Ammon's horn (tissue), 1 donor: ENCODE measurements at regions not wholly inside any gene's neighbourhood (a gene's known extent, or its start where the extent isn't known, plus 50 kb on each side); places are given as distances from the start of the nearest gene placed in this dataset.

ENCODE experiments used
- DNase-seq: peaks from one replicate; pipeline ENCODE4 v3.0.0-alpha.2; 2016; ENCODE audit warnings: low spot score

GRCh38 chr3:59446775-59447465, 397.1 kb upstream of the CFAP20DC start:
- no peak for DNase-seq

GRCh38 chr3:59444676-59445075, 394.9 kb upstream of the CFAP20DC start:
- DNase-seq, result no peak

GRCh38 chr3:59444294-59444671, 394.5 kb upstream of the CFAP20DC start:
- DNase-seq, result no peak

DNA sequence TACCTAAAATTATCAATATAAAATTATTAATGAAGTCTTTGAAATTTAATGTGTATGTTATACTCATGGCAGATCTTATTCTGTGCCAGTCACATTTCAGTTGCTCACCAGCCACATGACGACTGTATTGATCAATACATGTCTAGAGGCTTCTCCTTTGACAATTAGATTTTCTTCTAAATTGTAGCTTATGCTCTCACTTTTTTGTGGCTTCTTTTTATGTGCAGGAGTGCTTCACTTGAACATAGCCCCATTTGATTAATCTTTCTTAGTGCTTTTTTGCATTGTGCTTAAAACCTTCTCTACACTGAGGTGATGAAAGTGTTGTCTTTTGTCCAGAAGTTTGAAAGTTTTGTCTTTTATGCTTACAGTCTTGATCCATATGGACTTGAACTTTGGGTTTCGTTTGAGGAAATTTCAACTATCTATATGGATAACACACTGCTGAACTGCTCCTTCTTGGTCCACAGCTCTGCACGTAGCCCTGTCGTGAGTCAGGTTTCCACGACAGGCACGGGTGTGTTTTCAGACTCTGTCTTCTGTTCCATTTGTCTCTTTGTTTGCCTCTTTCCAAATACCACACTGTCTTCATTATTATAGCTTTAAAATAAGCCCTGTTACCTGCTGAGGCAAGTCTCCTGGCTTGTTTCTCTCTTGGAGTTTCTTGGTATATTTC, 393.9 kb upstream of the CFAP20DC start:
- no peak for DNase-seq

DNA sequence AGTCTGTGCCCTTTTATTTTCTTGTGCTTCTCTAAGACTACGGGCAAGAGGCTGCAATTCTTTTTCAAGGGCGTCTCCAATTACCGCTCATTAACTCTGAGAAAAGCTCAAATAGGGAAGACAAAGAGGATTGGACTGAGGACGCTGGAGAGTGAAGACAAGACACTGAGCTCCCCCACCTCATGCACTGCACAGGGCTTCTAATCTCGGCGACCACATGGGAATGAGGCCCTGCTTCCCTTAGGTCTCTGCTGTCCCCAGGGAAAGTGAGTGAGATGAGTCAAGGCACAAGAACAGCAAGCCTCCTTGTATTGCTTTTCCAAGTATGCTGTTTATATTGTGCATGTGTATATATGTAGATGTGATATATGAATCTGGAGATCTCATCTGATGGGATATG, 392.2 kb upstream of the CFAP20DC start:
- no peak for DNase-seq

DNA sequence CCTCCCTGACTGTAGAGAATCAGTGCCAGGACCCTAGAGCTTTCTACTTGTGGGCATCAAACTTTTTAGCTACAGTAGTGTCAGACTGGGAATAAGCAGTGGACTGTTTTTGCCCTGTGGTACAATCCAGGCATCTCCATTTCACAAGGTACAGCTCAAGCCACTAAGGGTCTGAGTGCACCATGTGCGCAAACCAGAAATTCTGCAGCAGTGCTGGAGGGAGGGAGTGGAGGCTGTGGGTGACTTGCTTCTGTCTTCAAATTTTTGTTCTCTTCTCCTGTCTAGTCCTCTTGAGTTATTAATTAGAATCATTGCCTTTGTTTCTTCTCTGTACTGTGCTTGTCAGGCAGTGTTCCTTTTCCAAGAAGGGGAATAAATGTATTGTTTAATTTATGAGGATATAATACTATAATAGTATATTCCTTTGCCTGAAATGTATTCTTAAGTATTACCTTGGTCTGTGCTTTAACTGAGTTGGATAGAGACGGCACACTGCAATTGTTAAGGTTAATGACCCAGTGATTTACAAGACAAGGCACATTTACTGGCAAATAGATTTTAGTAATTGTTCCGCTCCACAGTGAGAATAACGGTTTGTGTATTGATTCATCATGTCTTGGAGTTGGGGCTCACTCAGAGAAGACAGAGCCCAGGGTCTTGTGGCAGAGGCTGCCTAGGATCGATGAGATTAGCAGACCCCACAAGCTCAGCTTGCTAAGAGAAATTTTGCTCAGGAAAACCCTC, 390.6 kb upstream of the CFAP20DC start:
- DNase-seq, result no peak

DNA sequence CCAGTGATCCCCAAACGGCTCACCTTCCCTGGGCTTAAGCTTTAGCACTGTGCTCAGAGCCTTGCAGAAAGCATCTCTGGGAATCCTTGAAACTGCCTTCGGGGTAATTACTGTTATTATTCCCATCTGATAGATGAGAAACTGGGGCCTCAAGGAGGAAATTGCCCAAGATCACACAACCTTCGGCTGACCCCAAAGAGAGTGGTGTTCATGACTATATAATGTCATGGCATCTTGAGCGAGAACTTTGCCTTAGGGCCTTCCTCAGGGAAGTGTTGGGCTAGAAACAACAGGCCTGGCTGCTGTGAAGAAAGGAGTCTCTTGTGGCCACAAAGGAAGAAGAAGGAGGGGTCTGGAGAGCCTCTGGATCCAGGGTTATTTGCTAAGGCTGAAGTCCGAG, 388.7 kb upstream of the CFAP20DC start:
- no peak for DNase-seq

DNA sequence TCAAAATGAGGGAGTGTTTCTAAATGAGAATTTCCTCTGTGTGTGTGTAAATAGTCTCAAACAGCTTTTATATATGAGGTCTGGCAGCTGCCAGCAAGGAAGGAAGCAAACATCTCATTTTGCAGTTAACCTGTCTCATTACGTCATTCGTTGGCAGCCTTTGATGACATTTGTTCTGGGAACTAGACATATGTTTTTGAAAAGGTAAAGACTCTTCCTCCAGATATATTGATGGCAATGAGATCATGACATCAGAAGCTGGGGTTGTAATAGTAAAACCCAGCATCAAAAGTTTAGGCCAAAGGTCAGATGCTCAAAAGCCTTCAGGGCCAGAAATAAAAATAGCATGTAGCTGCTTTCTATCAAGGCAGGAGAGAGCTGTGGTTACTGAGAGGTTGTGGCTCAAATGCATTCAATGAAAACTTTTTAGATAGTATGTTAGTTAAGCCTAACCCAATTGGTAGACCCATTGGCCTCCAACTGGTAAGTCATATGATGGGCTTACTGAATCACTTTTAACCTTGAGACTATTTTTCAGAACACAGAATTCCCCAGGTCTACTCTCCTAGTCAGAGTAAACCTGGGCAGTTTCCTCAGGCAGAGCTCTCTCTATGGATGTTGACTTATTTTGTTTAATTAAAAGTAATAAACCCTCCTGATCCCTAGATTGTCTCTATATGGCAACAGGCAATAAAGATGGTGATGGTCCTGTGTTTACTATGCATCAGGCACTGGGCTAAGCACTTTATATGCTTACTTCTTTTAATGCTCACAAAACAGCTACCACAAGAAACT, 386.5 kb upstream of the CFAP20DC start:
- DNase-seq, result no peak

GRCh38 chr3:59433546-59433945, 383.7 kb upstream of the CFAP20DC start:
- DNase-seq, result no peak

GRCh38 chr3:59432665-59433064, 382.8 kb upstream of the CFAP20DC start:
- no peak for DNase-seq

- no peak for DNase-seq
These were observed 380.5 kb upstream of the CFAP20DC start for GRCh38 chr3:59430341-59430740.

GRCh38 chr3:59429198-59429597, 379.4 kb upstream of the CFAP20DC start:
- no peak for DNase-seq

DNA sequence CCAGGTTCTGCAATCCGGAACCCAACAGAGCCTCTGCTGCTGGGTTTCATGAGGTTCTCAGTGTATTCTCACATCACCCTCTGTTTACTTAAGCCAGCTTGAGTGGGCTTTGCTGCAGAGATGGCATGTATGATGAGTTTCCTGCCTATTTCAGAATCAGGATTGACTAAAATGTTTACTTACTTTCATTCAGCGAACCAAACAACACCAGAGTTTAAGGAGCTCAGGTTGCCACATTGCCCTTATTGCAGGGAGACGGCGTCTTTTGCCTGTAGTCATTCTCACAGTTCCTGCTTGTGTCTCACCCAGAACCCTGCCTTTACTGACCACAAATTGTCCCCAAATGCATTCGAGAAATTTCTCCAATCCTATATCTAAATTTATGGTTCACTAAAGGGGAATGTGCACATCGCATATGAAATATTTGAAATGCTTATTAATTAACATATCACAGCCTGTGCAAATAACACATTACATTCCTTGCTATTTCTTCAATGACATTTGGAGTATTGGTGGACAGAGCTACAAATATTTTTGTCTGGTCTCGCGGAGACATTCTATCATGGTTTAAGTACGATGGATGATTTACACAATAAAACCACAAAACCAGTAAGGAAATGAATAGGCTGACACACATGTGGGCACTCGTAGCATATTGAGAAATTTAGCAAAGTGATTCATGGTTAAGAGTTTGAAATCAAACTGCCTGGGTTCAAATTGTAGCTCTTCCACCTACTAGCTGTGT, 377.2 kb upstream of the CFAP20DC start:
- no peak for DNase-seq

DNA sequence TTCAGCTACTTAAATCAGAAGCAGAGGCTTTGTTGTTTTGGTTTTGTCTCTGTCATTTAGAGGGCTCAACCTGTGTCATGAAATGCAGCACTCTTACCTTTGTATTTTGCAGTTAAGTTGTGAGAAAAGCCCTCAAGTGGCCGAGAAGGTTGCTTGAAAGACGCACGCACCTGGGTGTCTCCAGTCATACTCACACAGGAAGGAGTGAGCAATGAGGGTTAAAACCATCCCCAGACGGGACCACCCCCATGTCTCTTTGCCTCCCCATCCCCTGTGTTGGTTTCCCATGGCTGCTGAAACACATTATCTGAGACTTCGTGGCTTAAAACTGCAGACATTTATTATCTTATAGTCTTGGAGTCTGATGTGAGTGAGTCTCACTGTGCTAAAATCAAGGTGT, 376.1 kb upstream of the CFAP20DC start:
- no peak for DNase-seq

DNA sequence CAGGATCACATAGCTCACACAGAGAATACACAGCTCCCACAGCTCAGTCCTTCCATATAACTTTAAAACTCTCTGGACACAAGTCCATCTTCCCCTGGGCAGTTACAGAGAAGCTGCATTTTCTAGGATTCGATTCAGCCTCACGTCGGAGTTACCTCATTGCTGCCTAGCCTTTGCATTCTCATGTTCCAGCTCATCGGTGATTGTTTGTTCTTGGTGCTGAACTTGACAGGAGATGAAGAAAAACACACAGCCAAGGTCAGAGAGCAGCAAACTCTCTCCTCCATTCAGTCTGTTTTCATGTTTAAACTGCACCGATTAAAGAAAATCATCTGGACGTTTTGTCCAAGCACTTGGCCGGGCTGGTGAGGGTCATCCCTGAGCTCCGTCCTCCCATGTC, 375.5 kb upstream of the CFAP20DC start:
- DNase-seq, result no peak

DNA sequence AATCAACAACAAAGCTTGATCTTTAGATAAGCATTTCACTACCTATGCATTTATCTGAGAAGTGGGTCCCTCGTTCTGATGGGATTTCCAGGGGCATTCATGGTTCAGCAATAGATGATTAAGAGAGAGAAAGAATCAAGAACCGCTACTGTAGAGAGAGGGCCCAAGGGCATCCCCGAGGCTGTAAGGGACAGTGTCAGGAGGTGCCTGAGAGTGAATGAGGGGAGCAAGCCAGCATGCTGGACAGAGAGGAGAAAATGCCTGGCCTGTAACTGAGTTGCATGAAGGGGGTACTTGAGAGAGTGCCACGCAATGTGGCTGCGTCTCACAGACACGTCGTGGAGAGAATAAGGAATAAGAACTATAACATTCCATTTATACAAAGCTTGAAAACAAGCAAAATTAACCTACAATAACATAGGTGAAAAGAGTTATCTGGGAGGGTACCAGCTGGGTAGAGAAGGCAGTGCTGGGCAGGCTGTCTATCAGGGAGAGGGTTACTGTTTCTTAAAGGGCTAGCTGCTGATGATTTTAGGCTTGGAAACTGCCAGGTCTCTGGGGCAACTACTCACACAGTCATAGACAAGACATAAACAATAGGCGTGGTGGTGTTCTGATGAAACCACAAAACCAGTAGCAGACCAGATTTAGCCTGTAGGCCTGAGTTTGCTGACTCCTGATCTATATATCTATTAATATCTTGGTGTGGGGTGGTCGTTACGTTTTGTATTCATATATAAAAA, 374.6 kb upstream of the CFAP20DC start:
- no peak for DNase-seq

DNA sequence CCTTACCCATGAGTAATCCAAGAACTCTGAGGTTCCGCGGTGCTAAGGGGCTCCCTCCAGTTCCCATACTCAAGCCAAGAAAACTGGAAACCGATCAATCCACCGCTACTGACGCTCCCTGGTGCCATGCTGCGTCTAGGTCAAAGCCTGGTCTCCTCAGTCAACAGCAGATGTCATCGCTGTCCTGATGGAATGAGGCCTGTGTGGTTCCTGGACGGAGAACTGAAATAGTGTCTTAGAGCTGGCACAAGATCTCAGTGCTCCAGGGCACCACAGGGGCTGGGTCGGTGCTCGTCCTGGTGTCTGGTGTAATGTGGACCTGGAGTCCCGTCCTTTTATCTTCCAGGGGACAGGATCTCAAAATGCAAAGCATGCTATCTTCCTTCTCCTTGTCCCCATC, 373.9 kb upstream of the CFAP20DC start:
- no peak for DNase-seq

- DNase-seq, result no peak
These were observed 372.5 kb upstream of the CFAP20DC start for GRCh38 chr3:59422312-59422711.

- peak; percentile 38 for DNase-seq
These were observed 369.0 kb upstream of the CFAP20DC start for GRCh38 chr3:59418836-59419235.

DNA sequence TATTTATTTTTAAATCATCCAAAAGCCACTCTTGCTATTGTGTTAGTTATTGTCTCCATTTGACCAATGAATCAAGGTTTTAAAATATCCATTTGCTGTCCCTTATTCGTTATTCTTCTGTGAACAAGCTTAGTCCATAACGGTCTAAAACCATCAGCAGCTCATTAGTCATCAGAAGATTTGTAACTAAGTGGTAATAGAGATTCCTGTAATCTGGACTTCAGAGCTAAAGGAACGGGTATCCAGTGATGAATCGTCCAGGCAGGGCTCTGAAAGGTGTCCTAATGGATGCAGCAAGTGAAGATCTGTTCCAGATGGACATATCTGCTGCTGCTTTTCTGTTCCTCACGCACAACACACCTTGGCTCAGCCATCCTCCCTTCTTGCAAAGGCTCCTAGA, 362.7 kb upstream of the CFAP20DC start:
- no peak for DNase-seq

- DNase-seq, result no peak
These were observed 361.9 kb upstream of the CFAP20DC start for GRCh38 chr3:59411694-59412093.
